Neural progenitor cell (in vitro differentiated cells): ENCODE measurements at regions not wholly inside any gene's neighbourhood (a gene's known extent, or its start where the extent isn't known, plus 50 kb on each side); places are given as distances from the start of the nearest gene placed in this dataset.
"Not testable (repeated sequence)": the region's sequence is repeated elsewhere in the genome, so short reads cannot be mapped to it uniquely, and the experiment has no call there.

Experiments used
- DNase-seq: peaks from one replicate; pipeline ENCODE4 v3.0.0-alpha.2; 2016; ENCODE audit warnings: low spot score
- H2AFZ ChIP-seq: fragments of 200-600 bp; sonication (generic); replicated peaks from 2 replicates; pipeline ENCODE4 v1.6.1; 2016; ENCODE audit warnings: antibody characterized with exemption
- H3F3A ChIP-seq: fragments of 200-600 bp; sonication (generic); 2 replicates; pipeline ENCODE4 v1.6.1; 2016; ENCODE audit warnings: antibody characterized with exemption, low read depth
- H3K27ac ChIP-seq: fragments of 200-600 bp; sonication (generic); 2 replicates; pipeline ENCODE4 v1.5.1; 2016; ENCODE audit warnings: mild to moderate bottlenecking
- H3K27me3 ChIP-seq: fragments of 200-600 bp; sonication (generic); 2 replicates; pipeline ENCODE4 v1.6.1; 2016; ENCODE audit warnings: mild to moderate bottlenecking, moderate library complexity
- H3K36me3 ChIP-seq: fragments of 200-600 bp; sonication (generic); 2 replicates; pipeline ENCODE4 v1.5.1; 2016
- H3K4me1 ChIP-seq: fragments of 200-600 bp; sonication (generic); 2 replicates; pipeline ENCODE4 v1.6.1; 2016; ENCODE audit warnings: mixed run types
- H3K4me2 ChIP-seq: fragments of 200-600 bp; sonication (generic); 2 replicates; pipeline ENCODE4 v1.6.1; 2016
- H3K4me3 ChIP-seq: fragments of 200-600 bp; sonication (generic); 2 replicates; pipeline ENCODE4 v1.5.1; 2016
- H3K79me2 ChIP-seq: fragments of 200-600 bp; sonication (generic); 2 replicates; pipeline ENCODE4 v1.6.1; 2016; ENCODE audit warnings: low read depth
- H3K9ac ChIP-seq: fragments of 200-600 bp; sonication (generic); 2 replicates; pipeline ENCODE4 v1.6.1; 2016
- H3K9me3 ChIP-seq: fragments of 200-600 bp; sonication (generic); 2 replicates; pipeline ENCODE4 v1.5.1; 2016; ENCODE audit warnings: low read depth
- H4K20me1 ChIP-seq: fragments of 200-600 bp; sonication (generic); 2 replicates; pipeline ENCODE4 v1.6.1; 2016; ENCODE audit warnings: low read depth
- H3K27ac Mint-ChIP-seq: 3 replicates; pipeline ENCODE4 v1.8.0; 2021; ENCODE audit warnings: mixed read lengths
- H3K27me3 Mint-ChIP-seq: 2 replicates; pipeline ENCODE4 v1.8.0; 2022; ENCODE audit warnings: low read depth, mild to moderate bottlenecking, inconsistent platforms, moderate library complexity, mixed read lengths; ENCODE audit not compliant: insufficient read depth
- H3K36me3 Mint-ChIP-seq: 3 replicates; pipeline ENCODE4 v1.8.0; 2021; ENCODE audit warnings: mixed read lengths
- H3K4me1 Mint-ChIP-seq: 3 replicates; pipeline ENCODE4 v1.8.0; 2021; ENCODE audit warnings: mixed read lengths
- H3K4me3 Mint-ChIP-seq: 3 replicates; pipeline ENCODE4 v1.8.0; 2021; ENCODE audit warnings: mild to moderate bottlenecking, moderate library complexity, mixed read lengths
- H3K9me3 Mint-ChIP-seq: 3 replicates; pipeline ENCODE4 v1.8.0; 2020; ENCODE audit warnings: mixed read lengths
- EZH2 ChIP-seq: fragments of 200-600 bp; sonication (generic); IDR thresholded peaks from 2 replicates; pipeline ENCODE4 v1.6.1; 2017; ENCODE audit warnings: antibody characterized with exemption, mild to moderate bottlenecking, moderate library complexity
- EZH2phosphoT487 ChIP-seq: fragments of 200-600 bp; sonication (generic); IDR thresholded peaks from 2 replicates; pipeline ENCODE4 v1.6.1; 2017; ENCODE audit warnings: antibody characterized with exemption
- TF ChIP-seq, protein P1 (sequence below): fragments of 200-600 bp; sonication (generic); IDR thresholded peaks from 2 replicates; pipeline ENCODE4 v1.5.1; 2017; ENCODE audit warnings: antibody characterized with exemption, mild to moderate bottlenecking

DNA sequence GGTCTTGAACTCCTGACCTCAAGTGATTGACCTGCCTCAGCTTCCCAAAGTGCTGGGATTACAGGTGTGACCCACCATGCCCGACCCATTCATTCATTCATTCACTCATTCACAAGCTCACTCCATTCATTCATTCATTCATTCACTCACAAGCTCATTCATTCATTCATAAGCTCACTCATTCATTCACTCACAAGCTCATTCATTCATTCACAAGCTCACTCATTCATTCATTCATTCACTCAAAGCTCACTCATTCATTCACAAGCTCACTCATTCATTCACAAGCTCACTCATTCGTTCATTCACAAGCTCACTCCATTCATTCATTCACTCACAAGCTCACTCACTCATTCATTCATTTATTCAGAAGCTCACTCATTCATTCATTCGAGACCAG lies 198.6 kb downstream of the SHOX start:
- H4K20me1 ChIP-seq = no peaks in the 10 kb centered on the region
- Mint-ChIP-seq H3K36me3 (no peaks in the 10 kb centered on the region), H3K4me1 (peaks cover 9% of the 10 kb centered on the region), H3K27me3 (peaks cover 5% of the 10 kb centered on the region), H3K4me3 (peak overlapping the region; percentile 42), H3K27ac (no peak overlapping the region), H3K9me3 (peaks cover 13% of the 10 kb centered on the region)
- H3K4me3 ChIP-seq = no peak overlapping the region
- peaks cover 16% of the 10 kb centered on the region for H3F3A ChIP-seq
- H3K4me1 ChIP-seq = peaks cover 8% of the 10 kb centered on the region
- no peaks in the 10 kb centered on the region for H3K9me3 ChIP-seq
- H2AFZ ChIP-seq = no peak overlapping the region
- TF ChIP-seq, protein P1, sequence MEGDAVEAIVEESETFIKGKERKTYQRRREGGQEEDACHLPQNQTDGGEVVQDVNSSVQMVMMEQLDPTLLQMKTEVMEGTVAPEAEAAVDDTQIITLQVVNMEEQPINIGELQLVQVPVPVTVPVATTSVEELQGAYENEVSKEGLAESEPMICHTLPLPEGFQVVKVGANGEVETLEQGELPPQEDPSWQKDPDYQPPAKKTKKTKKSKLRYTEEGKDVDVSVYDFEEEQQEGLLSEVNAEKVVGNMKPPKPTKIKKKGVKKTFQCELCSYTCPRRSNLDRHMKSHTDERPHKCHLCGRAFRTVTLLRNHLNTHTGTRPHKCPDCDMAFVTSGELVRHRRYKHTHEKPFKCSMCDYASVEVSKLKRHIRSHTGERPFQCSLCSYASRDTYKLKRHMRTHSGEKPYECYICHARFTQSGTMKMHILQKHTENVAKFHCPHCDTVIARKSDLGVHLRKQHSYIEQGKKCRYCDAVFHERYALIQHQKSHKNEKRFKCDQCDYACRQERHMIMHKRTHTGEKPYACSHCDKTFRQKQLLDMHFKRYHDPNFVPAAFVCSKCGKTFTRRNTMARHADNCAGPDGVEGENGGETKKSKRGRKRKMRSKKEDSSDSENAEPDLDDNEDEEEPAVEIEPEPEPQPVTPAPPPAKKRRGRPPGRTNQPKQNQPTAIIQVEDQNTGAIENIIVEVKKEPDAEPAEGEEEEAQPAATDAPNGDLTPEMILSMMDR = no peak
- TF ChIP-seq EZH2phosphoT487 (no peak), EZH2 (no peak)
- no peak overlapping the region for H3K27ac ChIP-seq
- no peak overlapping the region for H3K4me2 ChIP-seq
- no peaks in the 10 kb centered on the region for H3K27me3 ChIP-seq
- DNase-seq = no peak
- no peaks in the 10 kb centered on the region for H3K79me2 ChIP-seq
- no peak overlapping the region for H3K9ac ChIP-seq
- H3K36me3 ChIP-seq = no peaks in the 10 kb centered on the region

DNA sequence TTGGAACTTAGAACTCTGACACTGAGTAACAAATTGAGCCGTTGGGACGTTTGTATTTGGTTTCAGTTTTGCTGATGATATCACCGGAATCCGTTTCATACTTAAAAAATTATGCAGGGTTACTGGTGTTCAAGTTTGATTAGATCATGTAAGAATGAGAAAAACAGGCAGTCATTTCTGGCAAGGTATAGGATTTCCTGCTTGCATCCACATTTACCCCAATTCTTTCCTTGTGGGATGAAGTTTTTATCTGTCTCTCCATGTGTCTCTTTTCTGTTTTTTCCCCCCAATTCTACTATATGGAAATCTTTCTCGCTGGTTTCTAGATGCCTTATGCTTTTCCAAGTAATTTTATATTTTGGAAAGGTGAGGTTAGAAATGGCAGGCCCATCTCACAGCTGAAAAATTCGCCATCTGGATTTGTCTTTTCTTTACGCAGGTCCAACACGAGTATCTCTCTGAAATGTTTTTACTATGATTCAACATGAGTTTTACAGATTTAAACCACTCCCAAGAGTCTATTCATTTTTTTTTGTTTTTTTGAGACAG lies 197.9 kb downstream of the SHOX start:
- H3K27ac Mint-ChIP-seq = no peak overlapping the region
- H3K36me3 ChIP-seq = no peaks in the 10 kb centered on the region
- no peaks in the 10 kb centered on the region for H3K27me3 ChIP-seq
- H3K4me3 ChIP-seq = no peak overlapping the region
- H3K27me3 Mint-ChIP-seq = peaks cover 5% of the 10 kb centered on the region
- H3K4me3 Mint-ChIP-seq = no peak overlapping the region
- no peaks in the 10 kb centered on the region for H3K79me2 ChIP-seq
- H3K36me3 Mint-ChIP-seq = no peaks in the 10 kb centered on the region
- H2AFZ ChIP-seq = no peak overlapping the region
- peaks cover 16% of the 10 kb centered on the region for H3F3A ChIP-seq
- no peak overlapping the region for H3K4me2 ChIP-seq
- peaks cover 8% of the 10 kb centered on the region for H3K4me1 ChIP-seq
- no peak overlapping the region for H3K9ac ChIP-seq
- H3K9me3 ChIP-seq = no peaks in the 10 kb centered on the region
- H3K27ac ChIP-seq = peak overlapping the region; percentile 58
- peaks cover 11% of the 10 kb centered on the region for H3K9me3 Mint-ChIP-seq
- no peak for TF ChIP-seq EZH2phosphoT487
- no peaks in the 10 kb centered on the region for H4K20me1 ChIP-seq
- DNase-seq = no peak
- H3K4me1 Mint-ChIP-seq = peaks cover 9% of the 10 kb centered on the region

DNA sequence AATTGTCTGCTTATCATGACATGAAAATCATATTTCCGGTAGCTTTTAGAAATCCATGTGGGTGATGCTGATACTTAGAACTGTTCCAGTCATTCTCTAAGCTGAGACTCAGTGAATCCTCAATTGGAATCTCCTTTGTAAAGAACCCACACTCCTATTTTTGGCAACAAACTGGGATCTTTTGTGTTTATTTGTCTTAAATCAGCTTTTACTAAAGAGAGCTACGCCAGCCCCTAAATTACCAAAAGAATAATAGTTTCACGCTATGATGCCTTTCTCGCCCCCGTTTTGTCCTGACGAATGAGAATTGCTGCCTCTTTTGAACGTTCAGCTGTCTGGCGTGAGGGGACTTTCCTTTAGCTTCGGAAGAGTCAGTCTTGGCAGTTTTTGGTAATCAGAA lies 195.9 kb downstream of the SHOX start:
- H3K36me3 ChIP-seq = no peaks in the 10 kb centered on the region
- no peak for TF ChIP-seq EZH2
- no peak for TF ChIP-seq EZH2phosphoT487
- TF ChIP-seq, protein P1 = no peak
- H3K9ac ChIP-seq = no peak overlapping the region
- H3K79me2 ChIP-seq = no peaks in the 10 kb centered on the region
- no peak for DNase-seq
- H3K4me1 Mint-ChIP-seq = peaks cover 9% of the 10 kb centered on the region
- no peaks in the 10 kb centered on the region for H3K27me3 ChIP-seq
- H3K36me3 Mint-ChIP-seq = no peaks in the 10 kb centered on the region
- H3K4me1 ChIP-seq = peaks cover 8% of the 10 kb centered on the region
- no peaks in the 10 kb centered on the region for H3K9me3 ChIP-seq
- H3K27ac ChIP-seq = peak overlapping the region; percentile 56
- peaks cover 3% of the 10 kb centered on the region for H3K27me3 Mint-ChIP-seq
- H3K4me3 Mint-ChIP-seq = no peak overlapping the region
- peak overlapping the region; percentile 91 for H2AFZ ChIP-seq
- H3K4me2 ChIP-seq = peak overlapping the region; percentile 61
- no peak overlapping the region for H3K27ac Mint-ChIP-seq
- H3K9me3 Mint-ChIP-seq = peaks cover 8% of the 10 kb centered on the region
- no peak overlapping the region for H3K4me3 ChIP-seq
- peaks cover 16% of the 10 kb centered on the region for H3F3A ChIP-seq
- no peaks in the 10 kb centered on the region for H4K20me1 ChIP-seq

DNA sequence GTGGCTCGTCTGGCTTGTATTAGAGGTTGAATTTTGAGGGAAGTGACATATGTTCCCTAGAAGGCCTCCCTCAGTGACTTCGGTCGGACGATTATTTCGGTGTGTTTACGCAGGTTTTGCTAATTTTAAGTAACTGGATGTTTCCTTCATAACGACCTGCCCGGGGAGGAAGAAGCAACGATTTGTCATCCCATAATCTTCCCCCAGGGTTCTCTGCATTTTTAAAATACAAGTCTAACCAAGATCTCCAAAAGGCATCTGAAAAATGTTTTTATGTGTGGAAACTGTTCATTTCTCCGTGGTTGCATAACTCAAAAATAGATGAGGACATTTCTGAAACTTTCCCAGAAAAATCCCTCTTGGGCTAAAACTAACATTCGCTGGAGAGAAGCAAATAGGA lies 195.4 kb downstream of the SHOX start:
- Histone ChIP-seq H4K20me1 (no peaks in the 10 kb centered on the region), H3K27me3 (no peaks in the 10 kb centered on the region), H3K9me3 (no peaks in the 10 kb centered on the region), H3K36me3 (no peaks in the 10 kb centered on the region), H3K79me2 (no peaks in the 10 kb centered on the region), H2AFZ (peak overlapping the region; percentile 91), H3K27ac (peak overlapping the region; percentile 56), H3F3A (peaks cover 16% of the 10 kb centered on the region), H3K4me3 (no peak overlapping the region), H3K4me2 (peak overlapping the region; percentile 61), H3K9ac (no peak overlapping the region), H3K4me1 (peaks cover 8% of the 10 kb centered on the region)
- Mint-ChIP-seq H3K27ac (no peak overlapping the region), H3K9me3 (peaks cover 8% of the 10 kb centered on the region), H3K36me3 (no peaks in the 10 kb centered on the region), H3K27me3 (peaks cover 3% of the 10 kb centered on the region), H3K4me1 (peaks cover 9% of the 10 kb centered on the region), H3K4me3 (no peak overlapping the region)
- no peak for DNase-seq
- TF ChIP-seq EZH2phosphoT487 (no peak), EZH2 (no peak)
- TF ChIP-seq, protein P1 = no peak

DNA sequence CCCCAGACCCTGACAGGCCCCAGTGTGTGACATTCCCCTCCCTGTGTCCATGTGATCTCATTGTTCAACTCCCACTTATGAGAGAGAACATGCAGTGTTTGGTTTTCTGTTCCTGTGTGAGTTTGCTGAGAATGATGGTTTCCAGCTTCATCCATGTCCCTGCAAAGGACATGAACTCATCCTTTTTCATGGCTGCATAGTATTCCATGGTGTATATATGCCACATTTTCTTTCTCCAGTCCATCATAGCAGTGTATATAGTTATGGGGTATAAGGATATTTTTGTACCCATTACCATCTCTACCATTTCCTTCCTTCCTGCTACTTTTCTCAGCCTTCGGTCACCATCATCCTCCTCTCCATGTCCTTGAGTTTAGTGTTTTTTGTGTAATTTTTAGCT lies 192.5 kb downstream of the SHOX start:
- not testable (repeated sequence) for H3K4me2 ChIP-seq, H3K9me3 Mint-ChIP-seq, H3K36me3 ChIP-seq, H2AFZ ChIP-seq, H3K4me1 ChIP-seq, H3K27me3 ChIP-seq, H3K27ac Mint-ChIP-seq, H3K4me1 Mint-ChIP-seq, H3F3A ChIP-seq, H3K27me3 Mint-ChIP-seq, H3K4me3 Mint-ChIP-seq, H3K27ac ChIP-seq, H3K79me2 ChIP-seq, H4K20me1 ChIP-seq, H3K9me3 ChIP-seq, DNase-seq, H3K36me3 Mint-ChIP-seq, H3K4me3 ChIP-seq, H3K9ac ChIP-seq
